Transverse colon (tissue), 4 donors: ENCODE measurements at regions not wholly inside any gene's neighbourhood (a gene's known extent, or its start where the extent isn't known, plus 50 kb on each side); places are given as distances from the start of the nearest gene placed in this dataset.

ENCODE experiments used
- DNase-seq: peaks from one replicate; pipeline ENCODE4 v3.0.0-alpha.2; 2019
- H3K27ac ChIP-seq, 4 donors: fragments of 200-600 bp; sonication (generic); 2 replicates each; pipeline ENCODE4 v1.5.1; 2016 to 2018; ENCODE audit warnings: inconsistent platforms in 4 of 4
- H3K27me3 ChIP-seq: fragments of 200-600 bp; sonication (generic); 2 replicates; pipeline ENCODE4 v1.5.1; 2017; ENCODE audit warnings: inconsistent platforms
- H3K36me3 ChIP-seq, 4 donors: fragments of 200-600 bp; sonication (generic); 2 replicates each; pipeline ENCODE4 v1.5.1; 2017 to 2019; ENCODE audit warnings: inconsistent platforms in 4 of 4
- H3K4me1 ChIP-seq, 4 donors: fragments of 200-600 bp; sonication (generic); 2 replicates each; pipeline ENCODE4 v1.5.1; 2017 to 2020; ENCODE audit warnings: inconsistent platforms in 4 of 4
- H3K4me3 ChIP-seq, 4 donors: fragments of 200-600 bp; sonication (generic); 1 replicate in 1 of 4; 2 replicates in 3 of 4; pipeline versions ENCODE4 v1.5.1 to v1.6.1; 2017 to 2019; ENCODE audit warnings: inconsistent platforms in 4 of 4
- H3K9me3 ChIP-seq, 2 donors: fragments of 200-600 bp; sonication (generic); 2 replicates each; pipeline ENCODE4 v1.5.1; 2017 to 2019; ENCODE audit warnings: inconsistent platforms in 2 of 2
- CTCF ChIP-seq, 5 experiments: fragments of 200-600 bp in 3 of 5; fragments of 450-650 bp in 2 of 5; sonication (generic) in 3 of 5; IDR thresholded peaks; 1 replicate in 2 of 5; 2 replicates in 3 of 5; pipeline ENCODE4 v1.5.1; 2016 to 2017; ENCODE audit warnings: antibody characterized with exemption in 5 of 5, inconsistent platforms in 3 of 5, mild to moderate bottlenecking in 2 of 5, moderate library complexity in 1 of 5
- EP300 ChIP-seq: sonication (generic); formaldehyde crosslinking; IDR thresholded peaks from one replicate; pipeline ENCODE4 v1.6.1; 2017; ENCODE audit warnings: antibody characterized with exemption, low read depth
- POLR2A ChIP-seq: fragments of 450-650 bp; IDR thresholded peaks from one replicate; pipeline ENCODE4 v1.6.1; 2016; ENCODE audit warnings: antibody characterized with exemption, mild to moderate bottlenecking, moderate library complexity
- POLR2AphosphoS5 ChIP-seq, 3 donors: sonication (generic); formaldehyde crosslinking; IDR thresholded peaks; one replicate each; pipeline ENCODE4 v1.6.1; 2016; ENCODE audit warnings: antibody characterized with exemption in 3 of 3
- WGBS, 2 donors: methylation state at CpG; one replicate each; pipeline ENCODE4 v1.1.5; 2018; ENCODE audit warnings: low coverage in 1 of 2; 5-methylcytosine and 5-hydroxymethylcytosine counted together
- in situ Hi-C, 4 donors: fragments of 200-750 bp; cut with MboI; loops; one replicate each; pipeline versions ENCODE4 v1.15.0 to v1.15.1; 2017; ENCODE audit warnings: low sequenced_read_pairs in 3 of 4, low pct_ligation_motif_present in 1 of 4, low pct_unique_long_range_greater_than_20kb in 1 of 4
- intact Hi-C: fragments of 100-400 bp; cut with DNase I; formaldehyde crosslinking; loops from one replicate; pipeline ENCODE4 v1.15.1; 2023; ENCODE audit warnings: low total_unique reads

DNA sequence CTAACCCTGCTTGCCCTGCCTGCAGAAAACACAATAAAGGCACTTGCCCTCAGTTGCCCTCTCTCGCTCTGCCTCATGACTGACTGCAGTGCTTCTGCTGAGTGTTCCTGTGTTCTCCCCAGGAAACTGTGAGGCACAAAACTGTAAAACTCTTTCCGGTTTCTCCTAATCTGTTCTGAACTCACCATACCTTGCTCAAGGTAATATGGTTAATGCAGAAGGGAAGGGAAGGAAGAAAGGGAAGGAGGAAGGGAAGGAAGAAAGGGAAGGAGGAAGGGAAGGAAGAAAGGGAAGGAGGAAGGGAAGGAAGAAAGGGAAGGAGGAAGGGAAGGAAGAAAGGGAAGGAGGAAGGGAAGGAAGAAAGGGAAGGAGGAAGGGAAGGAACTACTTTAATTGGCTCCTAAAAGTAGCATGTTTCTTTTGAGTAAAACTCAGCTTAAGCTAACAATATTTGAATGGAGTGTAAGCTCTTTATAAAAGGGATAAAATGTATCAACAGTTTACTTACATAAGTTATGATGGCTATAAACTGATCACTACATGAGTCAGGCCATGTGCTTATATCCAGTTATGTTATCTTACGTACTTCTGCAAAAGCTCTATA is 334.0 kb upstream of the CLEC14A start:
- Histone ChIP-seq H3K4me3 (no peak overlapping the region), H3K27ac (no peak overlapping the region), H3K36me3 (no peaks in the 10 kb centered on the region), H3K27me3 (no peaks in the 10 kb centered on the region), H3K4me1 (no peaks in the 10 kb centered on the region), H3K9me3 (peaks cover 0 to 6% of the 10 kb centered on the region in 2 donors)
- intact Hi-C loops (no loop called here), in situ Hi-C loops (no loop called here)
- 65 to 72% methylated on average over 2 to 3 of the region's 3 CpGs for WGBS, 2 donors
- no peak for DNase-seq
- TF ChIP-seq EP300 (no peak), POLR2AphosphoS5 (IDR thresholded peaks at IDR 0.05) (no peak), POLR2A (no peak), CTCF (IDR thresholded peaks at IDR 0.05) (no peak)

GRCh38 chr14:38583471-38583870 is 327.6 kb upstream of the CLEC14A start:
- in situ Hi-C loops (no loop called here), intact Hi-C loops (no loop called here)
- H3K27me3 ChIP-seq = no peaks in the 10 kb centered on the region
- no peak overlapping the region for H3K27ac ChIP-seq
- WGBS, 2 donors = 40 to 56% methylated on average over 1 of the region's 1 CpG
- H3K4me1 ChIP-seq = no peaks in the 10 kb centered on the region
- no peak overlapping the region for H3K4me3 ChIP-seq
- peaks cover 0 to 6% of the 10 kb centered on the region in 2 donors for H3K9me3 ChIP-seq
- DNase-seq = no peak
- no peak for TF ChIP-seq POLR2AphosphoS5 (IDR thresholded peaks at IDR 0.05)
- no peak for TF ChIP-seq EP300
- no peak for TF ChIP-seq POLR2A
- no peak for TF ChIP-seq CTCF (IDR thresholded peaks at IDR 0.05)
- no peaks in the 10 kb centered on the region for H3K36me3 ChIP-seq

DNA sequence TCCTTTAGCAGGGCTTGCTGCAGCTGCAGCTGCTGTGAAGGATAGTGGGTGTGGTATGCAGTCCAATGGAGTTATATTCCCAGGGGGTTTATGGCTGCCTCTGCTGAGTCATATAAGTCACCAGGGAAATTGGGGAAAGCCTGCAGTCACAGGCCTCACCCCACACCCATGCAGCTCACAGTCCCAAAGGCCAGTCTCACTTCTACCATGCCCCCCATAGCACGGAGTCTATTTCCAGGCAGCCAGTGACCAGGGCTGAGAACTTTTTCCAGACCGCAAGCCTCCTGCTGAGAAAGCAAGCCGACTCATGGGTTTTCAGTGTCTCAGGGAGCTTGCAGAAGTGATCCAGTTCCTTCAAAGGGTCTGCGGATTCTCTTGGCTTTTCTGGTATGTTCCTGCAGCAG is 322.4 kb upstream of the CLEC14A start:
- intact Hi-C loops (no loop called here), in situ Hi-C loops (no loop called here)
- H3K36me3 ChIP-seq = no peaks in the 10 kb centered on the region
- TF ChIP-seq CTCF (IDR thresholded peaks at IDR 0.05) = no peak
- no peak for TF ChIP-seq EP300
- TF ChIP-seq POLR2AphosphoS5 (IDR thresholded peaks at IDR 0.05) = no peak
- TF ChIP-seq POLR2A = no peak
- H3K4me3 ChIP-seq = no peak overlapping the region
- 77 to 82% methylated on average over 2 to 4 of the region's 4 CpGs for WGBS, 2 donors
- H3K27ac ChIP-seq = no peak overlapping the region
- no peak for DNase-seq
- no peaks in the 10 kb centered on the region for H3K27me3 ChIP-seq
- no peaks in the 10 kb centered on the region for H3K4me1 ChIP-seq
- H3K9me3 ChIP-seq = no peaks in the 10 kb centered on the region

GRCh38 chr14:38567703-38568102 is 311.8 kb upstream of the CLEC14A start:
- Histone ChIP-seq H3K4me3 (no peak overlapping the region), H3K27me3 (no peaks in the 10 kb centered on the region), H3K36me3 (no peaks in the 10 kb centered on the region), H3K4me1 (no peaks in the 10 kb centered on the region), H3K9me3 (peaks cover 0 to 5% of the 10 kb centered on the region in 2 donors), H3K27ac (no peak overlapping the region)
- intact Hi-C loops (no loop called here), in situ Hi-C loops (no loop called here)
- no peak for DNase-seq
- TF ChIP-seq POLR2AphosphoS5 (IDR thresholded peaks at IDR 0.05) (no peak), CTCF (IDR thresholded peaks at IDR 0.05) (no peak), POLR2A (no peak), EP300 (no peak)
